ENCODE measurements at regions not wholly inside any gene's neighbourhood (a gene's known extent, or its start where the extent isn't known, plus 50 kb on each side); places are given as distances from the start of the nearest gene placed in this dataset.

DNA sequence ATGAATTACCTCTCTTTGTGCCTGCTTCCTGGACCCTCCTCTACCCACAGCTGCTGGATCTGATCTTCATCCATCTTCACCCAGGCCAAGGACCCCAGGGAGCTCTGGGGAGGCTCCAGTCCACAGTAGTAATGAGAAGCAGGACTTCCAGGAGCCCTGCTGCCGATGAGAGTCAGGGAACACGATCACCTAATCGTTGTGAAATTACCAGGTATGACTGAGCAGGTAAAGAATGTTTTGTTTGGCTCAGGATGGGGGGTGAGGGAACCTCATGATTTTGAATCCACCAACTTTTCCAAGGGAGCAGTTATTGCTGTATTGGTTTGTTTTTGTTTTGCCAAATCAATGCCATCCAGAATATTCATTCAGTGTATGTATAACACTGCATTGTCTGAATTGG, 454.0 kb downstream of the PLPP3 start:
- no peak for DNase-seq (ENCODE audit: low spot score)
- no peak for TF ChIP-seq EZH2phosphoT487 (IDR thresholded peaks at IDR 0.05)
- TF ChIP-seq, protein P1, sequence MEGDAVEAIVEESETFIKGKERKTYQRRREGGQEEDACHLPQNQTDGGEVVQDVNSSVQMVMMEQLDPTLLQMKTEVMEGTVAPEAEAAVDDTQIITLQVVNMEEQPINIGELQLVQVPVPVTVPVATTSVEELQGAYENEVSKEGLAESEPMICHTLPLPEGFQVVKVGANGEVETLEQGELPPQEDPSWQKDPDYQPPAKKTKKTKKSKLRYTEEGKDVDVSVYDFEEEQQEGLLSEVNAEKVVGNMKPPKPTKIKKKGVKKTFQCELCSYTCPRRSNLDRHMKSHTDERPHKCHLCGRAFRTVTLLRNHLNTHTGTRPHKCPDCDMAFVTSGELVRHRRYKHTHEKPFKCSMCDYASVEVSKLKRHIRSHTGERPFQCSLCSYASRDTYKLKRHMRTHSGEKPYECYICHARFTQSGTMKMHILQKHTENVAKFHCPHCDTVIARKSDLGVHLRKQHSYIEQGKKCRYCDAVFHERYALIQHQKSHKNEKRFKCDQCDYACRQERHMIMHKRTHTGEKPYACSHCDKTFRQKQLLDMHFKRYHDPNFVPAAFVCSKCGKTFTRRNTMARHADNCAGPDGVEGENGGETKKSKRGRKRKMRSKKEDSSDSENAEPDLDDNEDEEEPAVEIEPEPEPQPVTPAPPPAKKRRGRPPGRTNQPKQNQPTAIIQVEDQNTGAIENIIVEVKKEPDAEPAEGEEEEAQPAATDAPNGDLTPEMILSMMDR (IDR thresholded peaks at IDR 0.05): no peak
- no peak for TF ChIP-seq EZH2 (IDR thresholded peaks at IDR 0.05)
- H3K27me3 ChIP-seq: no peaks in the 10 kb centered on the region
- Mint-ChIP-seq H3K27me3 (ENCODE audit: insufficient read depth, low read depth) (peaks cover 4% of the 10 kb centered on the region), H3K4me3 (no peak overlapping the region), H3K27ac (no peak overlapping the region), H3K4me1 (no peaks in the 10 kb centered on the region), H3K36me3 (peaks cover 4% of the 10 kb centered on the region), H3K9me3 (peaks cover 23% of the 10 kb centered on the region)
- peak overlapping the region; percentile 48 for H2AFZ ChIP-seq (replicated peaks)
- H3K4me2 ChIP-seq: no peak overlapping the region
- no peaks in the 10 kb centered on the region for H3K4me1 ChIP-seq
- H3F3A ChIP-seq (ENCODE audit: low read depth): no peaks in the 10 kb centered on the region
- H3K4me3 ChIP-seq: no peak overlapping the region
- no peaks in the 10 kb centered on the region for H4K20me1 ChIP-seq (ENCODE audit: low read depth)
- H3K9me3 ChIP-seq (ENCODE audit: low read depth): no peaks in the 10 kb centered on the region
- no peak overlapping the region for H3K9ac ChIP-seq
- H3K36me3 ChIP-seq: no peaks in the 10 kb centered on the region
- no peaks in the 10 kb centered on the region for H3K79me2 ChIP-seq (ENCODE audit: low read depth)
- H3K27ac ChIP-seq: no peak overlapping the region

DNA sequence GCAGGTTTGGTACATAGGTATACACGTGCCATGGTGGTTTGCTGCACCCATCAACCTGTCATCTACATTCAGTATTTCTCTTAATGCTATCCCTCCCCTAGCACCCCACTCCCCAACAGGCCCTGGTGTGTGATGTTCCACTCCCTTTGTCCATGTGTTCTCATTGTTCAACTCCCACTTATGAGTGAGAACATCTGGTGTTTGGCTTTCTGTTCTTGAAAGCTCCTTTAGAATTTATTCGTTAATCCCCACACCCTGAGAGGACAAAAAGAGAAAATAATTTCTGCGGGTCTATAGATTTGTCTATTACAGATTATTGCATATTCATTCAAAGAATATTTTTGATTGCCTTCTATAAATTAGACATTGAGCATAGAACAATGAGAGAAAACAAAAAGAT, 455.5 kb downstream of the PLPP3 start:
- no peaks in the 10 kb centered on the region for H3F3A ChIP-seq (ENCODE audit: low read depth)
- no peaks in the 10 kb centered on the region for H3K9me3 ChIP-seq (ENCODE audit: low read depth)
- no peaks in the 10 kb centered on the region for H3K4me1 Mint-ChIP-seq
- no peaks in the 10 kb centered on the region for H3K36me3 ChIP-seq
- H3K9me3 Mint-ChIP-seq: peaks cover 23% of the 10 kb centered on the region
- no peaks in the 10 kb centered on the region for H3K27me3 ChIP-seq
- no peak overlapping the region for H2AFZ ChIP-seq (replicated peaks)
- peaks cover 4% of the 10 kb centered on the region for H3K27me3 Mint-ChIP-seq (ENCODE audit: insufficient read depth, low read depth)
- H3K4me1 ChIP-seq: no peaks in the 10 kb centered on the region
- no peak overlapping the region for H3K27ac ChIP-seq
- no peak overlapping the region for H3K9ac ChIP-seq
- H3K4me2 ChIP-seq: no peak overlapping the region
- no peak for DNase-seq (ENCODE audit: low spot score)
- no peaks in the 10 kb centered on the region for H4K20me1 ChIP-seq (ENCODE audit: low read depth)
- H3K36me3 Mint-ChIP-seq: peaks cover 4% of the 10 kb centered on the region
- H3K4me3 Mint-ChIP-seq: no peak overlapping the region
- H3K4me3 ChIP-seq: no peak overlapping the region
- no peak overlapping the region for H3K27ac Mint-ChIP-seq
- TF ChIP-seq, protein P1 (IDR thresholded peaks at IDR 0.05): no peak
- no peak for TF ChIP-seq EZH2phosphoT487 (IDR thresholded peaks at IDR 0.05)
- TF ChIP-seq EZH2 (IDR thresholded peaks at IDR 0.05): no peak
- no peaks in the 10 kb centered on the region for H3K79me2 ChIP-seq (ENCODE audit: low read depth)

DNA sequence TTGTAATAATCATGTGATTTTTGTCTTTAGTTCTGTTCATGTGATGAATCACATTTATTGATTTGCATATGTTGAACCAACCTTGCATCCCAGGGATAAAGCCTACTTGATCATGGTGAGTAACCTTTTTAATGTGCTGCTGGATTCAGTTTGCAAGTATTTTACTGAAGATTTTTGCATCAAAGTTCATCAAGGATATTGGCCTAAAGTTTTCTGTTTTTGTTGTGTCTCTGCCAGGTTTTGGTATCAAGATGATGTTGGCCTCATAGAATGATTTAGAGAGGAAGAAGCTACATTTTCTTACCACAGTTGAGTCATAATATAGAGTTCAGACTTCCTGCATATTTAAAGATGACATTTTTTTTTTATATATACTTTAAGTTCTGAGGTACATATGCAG, 455.9 kb downstream of the PLPP3 start:
- Histone ChIP-seq H3K36me3 (no peaks in the 10 kb centered on the region), H3K4me2 (no peak overlapping the region), H3K27ac (no peak overlapping the region), H3K9ac (no peak overlapping the region), H3K9me3 (ENCODE audit: low read depth) (no peaks in the 10 kb centered on the region), H4K20me1 (ENCODE audit: low read depth) (no peaks in the 10 kb centered on the region), H3K27me3 (no peaks in the 10 kb centered on the region), H3K4me1 (no peaks in the 10 kb centered on the region), H3K4me3 (no peak overlapping the region), H3K79me2 (ENCODE audit: low read depth) (no peaks in the 10 kb centered on the region), H2AFZ (replicated peaks) (no peak overlapping the region), H3F3A (ENCODE audit: low read depth) (no peaks in the 10 kb centered on the region)
- peaks cover 4% of the 10 kb centered on the region for H3K36me3 Mint-ChIP-seq
- DNase-seq (ENCODE audit: low spot score): no peak
- no peak overlapping the region for H3K4me3 Mint-ChIP-seq
- peaks cover 23% of the 10 kb centered on the region for H3K9me3 Mint-ChIP-seq
- TF ChIP-seq EZH2 (IDR thresholded peaks at IDR 0.05): no peak
- TF ChIP-seq, protein P1 (IDR thresholded peaks at IDR 0.05): no peak
- TF ChIP-seq EZH2phosphoT487 (IDR thresholded peaks at IDR 0.05): no peak
- no peaks in the 10 kb centered on the region for H3K4me1 Mint-ChIP-seq
- H3K27me3 Mint-ChIP-seq (ENCODE audit: insufficient read depth, low read depth): peaks cover 4% of the 10 kb centered on the region
- H3K27ac Mint-ChIP-seq: no peak overlapping the region

All from neural progenitor cell (in vitro differentiated cells).